ENCODE measurements at regions not wholly inside any gene's neighbourhood (a gene's known extent, or its start where the extent isn't known, plus 50 kb on each side); places are given as distances from the start of the nearest gene placed in this dataset.

DNA sequence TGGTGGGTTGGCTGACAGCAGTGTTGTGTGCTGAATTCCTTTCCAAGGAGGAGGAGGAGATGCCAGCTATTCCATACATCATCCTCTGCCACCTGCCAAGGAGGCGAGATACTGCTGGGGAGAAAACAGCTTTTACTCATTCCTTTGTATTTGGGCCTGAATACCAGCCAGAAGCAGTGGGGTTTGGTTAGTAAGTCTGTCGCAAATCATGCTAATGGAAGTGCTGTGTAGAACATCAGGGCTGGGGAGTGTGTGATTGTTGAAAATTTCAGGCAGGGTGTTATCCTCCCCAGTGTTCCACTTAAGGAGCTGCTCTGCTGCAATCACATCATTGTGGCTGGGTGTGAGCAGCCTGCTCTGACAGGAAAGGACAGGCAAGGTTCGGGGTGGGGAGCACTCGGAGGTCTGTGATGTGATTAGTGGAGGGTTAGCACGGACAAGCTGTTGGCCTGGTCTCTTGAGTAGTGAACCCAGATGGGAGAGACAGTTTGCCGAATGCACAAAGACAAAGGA, 128.2 kb upstream of the DLX2 start:
- no peak for DNase-seq (ENCODE audit: low read depth, low spot score)

GRCh38 chr2:172231508-172231907, 128.8 kb upstream of the DLX2 start:
- DNase-seq (ENCODE audit: low read depth, low spot score): no peak

GRCh38 chr2:172232708-172233396, 130.2 kb upstream of the DLX2 start:
- no peak for DNase-seq (ENCODE audit: low read depth, low spot score)

DNA sequence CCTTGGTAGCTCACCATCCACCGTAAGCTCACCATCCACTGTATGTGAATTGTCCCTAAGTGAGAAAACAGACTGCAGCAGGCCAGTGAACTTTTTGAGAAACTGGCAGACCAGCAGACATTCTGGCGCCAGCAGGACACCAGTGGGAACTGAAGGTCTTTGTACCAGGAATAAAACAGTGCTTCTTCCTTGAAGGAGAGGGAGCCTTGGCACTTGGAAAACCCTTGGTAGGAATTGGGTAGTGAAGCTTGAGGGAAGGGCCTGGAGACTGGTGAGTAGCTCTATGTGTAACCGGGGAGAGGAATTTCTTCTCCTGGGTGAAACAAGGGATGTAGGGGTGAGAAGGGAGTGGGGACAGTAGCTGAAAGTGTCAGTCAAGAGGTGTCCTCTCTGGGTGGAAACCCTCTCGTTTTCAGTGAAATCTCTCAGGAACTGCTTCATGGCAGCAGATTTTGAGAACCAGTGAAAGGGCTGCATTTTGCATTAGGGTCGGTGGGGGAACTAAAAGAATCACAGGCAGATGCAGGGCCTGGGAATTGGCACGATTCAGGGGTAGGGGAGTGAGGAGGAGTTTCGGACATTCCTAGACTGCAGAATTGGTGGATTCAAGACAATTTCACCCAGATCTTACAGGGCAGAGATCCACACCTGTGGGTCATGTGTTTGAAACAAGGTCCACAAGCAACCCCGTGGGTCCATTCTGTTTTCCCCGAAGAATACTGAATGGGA, 131.5 kb upstream of the DLX2 start:
- DNase-seq (ENCODE audit: low read depth, low spot score): no peak

GRCh38 chr2:172234716-172235691, 132.3 kb upstream of the DLX2 start:
- DNase-seq (ENCODE audit: low read depth, low spot score): peak; percentile 72

DNA sequence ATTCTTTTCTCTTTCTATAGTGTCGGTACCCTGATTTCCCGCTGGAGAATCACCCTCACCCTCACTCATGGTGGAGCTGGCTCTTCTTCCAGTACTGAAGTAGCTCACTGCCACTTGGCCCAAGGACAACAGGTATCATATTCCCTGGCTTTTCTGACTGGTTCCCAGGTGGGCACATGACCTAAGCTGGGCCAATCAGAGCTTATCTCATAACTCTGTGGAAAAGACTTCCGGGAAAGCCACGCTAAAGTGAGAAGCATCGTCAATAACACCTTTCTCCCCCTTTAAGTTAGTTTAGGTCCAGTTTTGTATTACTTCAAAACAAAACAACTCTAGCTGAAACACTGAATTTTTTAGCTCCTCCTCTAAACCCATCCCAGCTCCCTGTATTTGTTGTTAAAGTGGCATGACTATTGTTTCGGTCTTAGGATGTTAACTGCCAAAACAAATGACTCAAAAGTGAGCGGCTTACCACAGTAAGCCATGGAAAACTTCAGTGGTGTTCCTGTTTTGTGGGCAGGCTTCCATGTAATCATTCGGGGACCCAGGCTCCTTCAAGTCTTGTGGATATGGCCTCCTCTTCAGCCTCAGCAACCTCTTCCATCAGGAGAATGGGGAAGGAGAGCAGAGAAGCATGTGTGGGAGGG, 137.4 kb upstream of the DLX2 start:
- no peak for DNase-seq (ENCODE audit: low read depth, low spot score)

DNA sequence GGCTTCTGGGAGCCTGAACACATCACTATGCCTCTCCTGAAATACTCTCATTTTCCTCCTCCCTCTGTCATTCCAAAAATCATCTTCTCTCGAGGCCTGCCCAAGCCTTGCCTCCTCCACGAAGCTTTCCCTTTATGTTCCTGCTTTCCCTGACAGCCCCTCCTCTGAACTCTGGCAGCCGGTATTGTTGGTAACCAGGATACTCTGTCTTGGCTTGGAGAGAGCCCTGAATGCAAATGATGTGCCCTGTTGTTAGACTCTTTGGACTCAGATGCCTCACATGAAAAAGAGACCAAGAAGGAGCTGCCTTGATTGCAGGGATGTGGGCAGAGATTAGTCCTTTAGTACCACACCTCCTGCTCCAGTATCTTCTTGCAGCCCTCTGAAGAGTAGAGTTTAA, 138.5 kb upstream of the DLX2 start:
- DNase-seq (ENCODE audit: low read depth, low spot score): no peak

DNA sequence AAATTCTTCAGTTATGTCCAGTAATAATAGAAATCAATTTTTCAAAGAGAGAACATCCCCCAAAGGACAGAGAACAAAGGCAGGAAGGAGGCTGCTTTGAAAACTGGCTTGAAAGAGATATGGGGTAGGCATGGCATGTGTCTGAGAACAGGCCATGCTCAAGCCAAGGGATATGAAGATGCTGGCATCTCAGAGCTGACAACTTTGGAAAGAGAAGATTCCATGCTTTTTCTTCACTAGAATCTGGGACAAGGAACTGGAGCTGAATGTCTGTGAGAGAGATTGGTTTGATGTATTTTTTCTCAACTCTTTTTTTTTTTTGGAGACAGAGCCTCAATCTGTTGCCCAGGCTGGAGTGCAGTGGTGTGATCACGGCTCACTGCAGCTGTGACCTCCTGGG, 139.8 kb upstream of the DLX2 start:
- no peak for DNase-seq (ENCODE audit: low read depth, low spot score)

DNA sequence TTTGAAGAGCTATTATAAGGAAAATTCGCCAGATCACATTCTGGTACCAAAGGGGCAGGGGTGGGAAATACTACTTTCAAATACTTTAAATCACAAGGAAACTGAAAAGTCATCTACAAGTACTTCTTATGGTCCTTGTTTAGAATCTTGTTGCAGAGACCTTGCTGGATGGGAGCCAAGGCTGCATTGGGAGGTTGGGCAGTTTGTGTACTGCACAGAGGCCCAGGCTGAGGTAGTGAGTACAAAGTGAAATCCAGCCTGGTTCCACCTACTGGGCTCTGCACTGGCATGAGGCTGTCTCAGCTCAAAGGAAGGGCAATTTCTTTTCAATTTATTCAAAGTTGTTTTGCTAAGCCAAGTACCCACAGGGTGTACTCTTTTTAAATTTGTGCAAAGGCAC, 140.3 kb upstream of the DLX2 start:
- no peak for DNase-seq (ENCODE audit: low read depth, low spot score)

DNA sequence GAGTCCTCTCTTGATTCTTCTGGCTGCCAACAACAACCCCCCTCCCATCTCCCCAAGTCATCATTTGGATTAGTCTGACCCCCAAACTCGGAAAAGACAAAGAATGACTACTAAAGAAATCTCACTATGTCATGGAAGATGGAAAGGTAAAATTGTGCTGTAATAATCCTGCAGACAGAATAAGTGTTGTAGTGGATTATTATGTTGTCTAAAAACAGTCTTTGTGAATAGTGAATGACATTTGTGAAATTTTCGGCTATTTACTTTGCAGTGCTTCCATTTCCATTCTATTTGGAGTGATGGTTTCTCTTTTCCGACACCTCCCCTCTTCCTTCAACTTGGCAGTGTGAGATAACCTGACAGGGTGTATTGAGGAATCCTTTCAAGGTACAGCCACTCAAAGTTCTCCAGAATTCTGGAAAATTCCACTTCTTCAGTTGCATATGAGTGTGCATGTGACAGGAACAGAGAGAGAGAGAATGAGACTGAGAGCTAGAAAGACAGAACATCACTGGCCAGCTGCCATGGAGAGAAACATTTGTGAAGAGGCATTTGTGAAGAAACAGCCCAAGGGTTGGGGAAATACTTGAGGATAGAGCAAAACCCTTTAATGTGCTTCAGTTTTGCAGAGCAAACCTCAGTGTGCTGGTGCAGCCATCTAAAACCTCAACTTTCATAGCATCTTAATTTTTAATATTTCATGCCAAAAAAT, 141.9 kb upstream of the DLX2 start:
- DNase-seq (ENCODE audit: low read depth, low spot score): no peak

DNA sequence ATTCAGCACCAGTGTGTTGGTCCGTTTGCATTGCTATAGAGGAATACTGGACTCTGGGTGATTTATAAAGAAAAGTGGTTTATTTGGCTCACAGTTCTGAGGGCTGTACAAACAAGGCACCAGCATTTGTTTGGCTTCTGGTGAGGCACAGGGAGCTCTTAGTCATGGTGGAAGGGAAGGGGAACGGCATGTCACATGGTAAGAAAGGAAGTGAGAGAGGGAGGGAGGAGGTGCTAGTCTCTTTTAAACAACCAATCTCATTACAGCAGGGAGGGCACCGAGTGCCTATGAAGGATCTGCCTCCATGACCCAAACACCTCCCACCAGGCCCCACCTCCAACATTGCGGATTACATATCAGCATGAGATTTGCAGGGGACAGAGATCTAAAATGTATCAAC, 143.9 kb upstream of the DLX2 start:
- no peak for DNase-seq (ENCODE audit: low read depth, low spot score)

DNA sequence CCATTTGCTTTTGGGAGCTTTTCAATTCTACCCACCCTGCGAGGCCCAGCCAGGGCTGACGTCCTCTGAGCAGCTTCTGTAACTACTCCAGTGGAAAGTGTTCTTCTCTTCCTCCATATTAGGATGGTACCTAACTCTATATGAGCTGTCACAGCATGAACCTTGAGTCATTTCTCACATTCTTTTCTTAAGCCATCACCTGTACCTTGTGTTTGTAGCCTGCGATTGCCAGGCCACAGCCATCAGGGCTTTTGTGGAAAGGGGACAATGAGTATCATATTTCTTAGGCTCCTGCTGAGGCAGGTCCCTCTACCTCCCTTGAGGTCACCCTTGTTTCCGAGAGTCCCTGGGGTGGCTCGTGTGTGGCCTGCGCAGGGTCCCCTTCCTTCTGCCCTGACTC, 144.5 kb upstream of the DLX2 start:
- DNase-seq (ENCODE audit: low read depth, low spot score): no peak

DNA sequence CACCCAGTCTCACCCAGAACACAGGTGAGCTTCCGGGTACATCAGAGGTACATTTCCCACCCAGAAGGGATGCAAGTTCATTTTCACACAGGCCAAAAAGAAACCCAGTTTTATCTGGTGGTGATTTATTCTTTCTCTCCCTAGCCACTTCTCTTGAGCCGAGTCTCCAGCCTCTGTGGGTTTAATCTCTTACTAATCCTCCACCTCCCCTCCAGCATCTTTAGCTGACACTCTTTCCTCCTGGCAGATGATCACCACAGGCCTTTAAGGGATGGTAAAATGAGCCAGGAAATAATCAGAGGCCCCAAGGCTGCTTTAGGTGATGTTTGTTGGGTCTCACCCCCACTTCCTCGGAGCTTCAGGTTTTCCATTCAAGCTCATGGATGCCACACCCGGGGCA, 145.7 kb upstream of the DLX2 start:
- DNase-seq (ENCODE audit: low read depth, low spot score): no peak

- DNase-seq (ENCODE audit: low read depth, low spot score): peak; percentile 64
Observed at GRCh38 chr2:172248785-172249187, 146.1 kb upstream of the DLX2 start.

DNA sequence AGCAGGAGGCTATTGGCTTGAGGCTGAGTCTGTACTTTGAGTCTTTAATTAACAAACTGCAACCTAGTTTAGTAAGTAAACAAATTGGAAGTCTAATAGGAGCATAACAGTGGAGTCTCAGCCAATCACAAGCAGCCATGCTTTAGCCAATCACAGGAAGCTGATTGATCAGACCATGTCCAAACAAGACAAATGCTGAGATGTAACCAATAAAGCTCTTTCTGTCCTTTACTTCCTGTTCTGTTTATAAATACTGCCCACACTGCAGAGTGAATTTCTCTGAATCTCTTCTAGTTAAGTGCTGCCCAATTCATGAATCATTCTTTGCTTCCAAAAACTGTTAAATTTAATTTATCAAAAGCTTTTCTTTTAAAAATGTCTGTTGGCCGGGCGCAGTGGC, 146.6 kb upstream of the DLX2 start:
- DNase-seq (ENCODE audit: low read depth, low spot score): no peak

GRCh38 chr2:172249986-172250385, 147.3 kb upstream of the DLX2 start:
- no peak for DNase-seq (ENCODE audit: low read depth, low spot score)

DNA sequence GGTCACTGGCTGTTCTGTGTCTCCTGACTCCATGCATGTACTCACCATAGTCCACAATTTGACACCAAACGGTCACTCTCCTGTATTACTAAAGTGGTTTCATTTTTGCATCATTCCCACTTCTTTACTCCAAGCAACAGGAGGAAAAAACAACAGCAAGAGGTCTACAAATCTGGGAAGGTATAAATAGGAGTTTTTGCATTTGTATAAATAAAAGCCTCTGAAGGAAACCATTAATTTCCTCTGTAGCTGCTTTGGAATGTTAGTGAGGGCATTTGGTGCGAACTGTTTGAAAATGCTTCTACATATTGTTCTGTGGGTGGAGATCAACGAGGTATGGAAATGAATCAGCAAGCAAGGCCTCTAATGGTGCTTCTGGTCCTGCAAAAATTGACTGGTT, 148.5 kb upstream of the DLX2 start:
- no peak for DNase-seq (ENCODE audit: low read depth, low spot score)

DNA sequence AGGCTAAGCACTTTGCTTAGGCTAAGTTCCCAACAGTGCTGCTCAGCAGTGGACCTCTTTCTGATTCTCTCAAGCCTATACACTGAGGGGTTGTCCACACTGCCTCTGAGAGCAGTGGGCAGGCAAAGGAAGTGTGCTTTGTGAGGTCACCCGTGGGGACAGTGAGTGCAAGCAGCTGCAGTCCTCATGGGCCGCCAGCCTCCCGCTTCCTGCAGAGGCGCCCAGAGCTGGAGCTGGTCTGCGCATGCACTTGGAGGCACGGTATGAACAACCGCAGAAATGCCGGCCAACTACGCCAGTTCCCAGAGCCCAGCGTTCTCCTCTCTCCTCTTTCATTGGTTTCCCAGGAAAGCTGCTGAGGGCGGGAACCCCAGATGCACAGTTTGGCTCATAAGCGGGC, 149.5 kb upstream of the DLX2 start:
- DNase-seq (ENCODE audit: low read depth, low spot score): no peak

GRCh38 chr2:172253190-172254052, 150.7 kb upstream of the DLX2 start:
- DNase-seq (ENCODE audit: low read depth, low spot score): no peak

DNA sequence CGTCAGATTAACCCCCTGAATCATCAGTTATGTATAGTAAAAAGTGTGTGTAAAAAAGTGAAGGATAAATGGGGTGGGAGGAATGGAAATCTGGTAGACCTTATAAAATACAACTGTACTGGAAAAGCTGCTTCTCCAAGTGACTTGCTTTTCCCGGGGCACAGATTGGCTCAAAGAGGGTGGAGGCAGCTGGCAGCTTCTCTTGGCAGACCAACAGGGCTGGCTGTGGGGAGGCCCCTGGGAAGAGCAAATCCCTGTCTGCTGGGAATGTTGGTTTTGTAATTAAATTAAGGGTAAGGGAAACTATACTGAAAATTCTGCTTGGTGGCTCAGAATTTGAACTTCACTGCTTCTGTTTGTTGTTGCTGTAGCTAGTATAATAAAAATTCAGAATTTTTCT, 154.2 kb upstream of the DLX2 start:
- DNase-seq (ENCODE audit: low read depth, low spot score): no peak
